PC-3 (cell line): ENCODE measurements at regions not wholly inside any gene's neighbourhood (a gene's known extent, or its start where the extent isn't known, plus 50 kb on each side); places are given as distances from the start of the nearest gene placed in this dataset.
"Not testable (repeated sequence)": the region's sequence is repeated elsewhere in the genome, so short reads cannot be mapped to it uniquely, and the experiment has no call there.

Experiments
- ATAC-seq: fragments of 200-7000 bp; cut with Tn5 transposase; 2 replicates; pipeline ENCODE4 v1.9.1; 2020; ENCODE audit warnings: mild to moderate bottlenecking, moderate library complexity
- BruUV-seq: library from RNA; stranded (reverse); fragments of 400-500 nt; replicated peaks from 2 replicates; lab custom pipeline; 2021; lab: Mats Ljungman, UMichigan
- CTCF ChIA-PET: fragments of 300-600 bp; sonication (Branson Sonifier 250); formaldehyde crosslinking; loops from one replicate; lab custom pipeline; 2022; ENCODE audit warnings: antibody characterized with exemption; lab: Charles Lee
- POLR2A ChIA-PET: fragments of 300-600 bp; sonication (Branson Sonifier 250); formaldehyde crosslinking; loops from one replicate; lab custom pipeline; 2022; ENCODE audit warnings: antibody characterized with exemption; ENCODE audit not compliant: unreplicated experiment; lab: Charles Lee
- DNase-seq: peaks from one replicate; pipeline ENCODE4 v3.0.0-alpha.2; 2015
- H2AFZ ChIP-seq: fragments of 300-600 bp; sonication (generic); 2 replicates; pipeline ENCODE4 v1.6.0; 2016; ENCODE audit warnings: antibody characterized with exemption, low read length
- H3F3A ChIP-seq: fragments of 300-600 bp; sonication (generic); one replicate; pipeline ENCODE4 v1.6.0; 2017; ENCODE audit warnings: antibody characterized with exemption, low read length, control low read depth, mild to moderate bottlenecking; ENCODE audit not compliant: unreplicated experiment
- H3K27ac ChIP-seq: fragments of 300-600 bp; sonication (generic); 2 replicates; pipeline ENCODE4 v1.5.1; 2016; ENCODE audit warnings: mild to moderate bottlenecking, low read length
- H3K27me3 ChIP-seq: fragments of 300-600 bp; sonication (generic); 2 replicates; pipeline ENCODE4 v1.6.1; 2016; ENCODE audit warnings: low read length, mixed read lengths
- H3K36me3 ChIP-seq: fragments of 300-600 bp; sonication (generic); 2 replicates; pipeline ENCODE4 v1.6.1; 2016; ENCODE audit warnings: low read depth, mixed run types, low read length, mixed read lengths
- H3K4me1 ChIP-seq: fragments of 300-600 bp; sonication (generic); 2 replicates; pipeline ENCODE4 v1.5.1; 2016; ENCODE audit warnings: low read length; ENCODE audit not compliant: insufficient read depth
- H3K4me2 ChIP-seq: fragments of 300-600 bp; sonication (generic); 2 replicates; pipeline ENCODE4 v1.6.0; 2016; ENCODE audit warnings: low read length
- H3K4me3 ChIP-seq: fragments of 300-600 bp; sonication (generic); 2 replicates; pipeline ENCODE4 v1.5.1; 2016; ENCODE audit warnings: mild to moderate bottlenecking, low read length, mixed read lengths
- H3K79me2 ChIP-seq: fragments of 300-600 bp; sonication (generic); 2 replicates; pipeline ENCODE4 v1.6.1; 2017; ENCODE audit warnings: low read length, mixed read lengths
- H3K9ac ChIP-seq: fragments of 300-600 bp; sonication (generic); 2 replicates; pipeline ENCODE4 v1.6.0; 2016; ENCODE audit warnings: mild to moderate bottlenecking, low read length
- H3K9me2 ChIP-seq: fragments of 300-600 bp; sonication (generic); replicated peaks from 2 replicates; pipeline ENCODE4 v1.6.1; 2016; ENCODE audit warnings: mixed run types, low read length, mixed read lengths
- H3K9me3 ChIP-seq: fragments of 300-600 bp; sonication (generic); 2 replicates; pipeline ENCODE4 v1.6.1; 2016; ENCODE audit warnings: low read length, mixed read lengths
- H4K20me1 ChIP-seq: fragments of 300-600 bp; sonication (generic); 2 replicates; pipeline ENCODE4 v1.6.1; 2016; ENCODE audit warnings: low read length, mixed read lengths
- CTCF ChIP-seq: fragments of 300-600 bp; sonication (generic); conservative IDR thresholded peaks from 2 replicates; pipeline ENCODE4 v1.5.1; 2017; ENCODE audit warnings: antibody characterized with exemption, low read depth, mild to moderate bottlenecking, low read length
- EZH2 ChIP-seq: fragments of 300-600 bp; sonication (generic); IDR thresholded peaks from one replicate; pipeline ENCODE4 v1.6.1; 2017; ENCODE audit warnings: antibody characterized with exemption, mild to moderate bottlenecking, low read length; ENCODE audit not compliant: unreplicated experiment
- EZH2phosphoT487 ChIP-seq: fragments of 300-600 bp; sonication (generic); IDR thresholded peaks from 2 replicates; pipeline ENCODE4 v1.6.1; 2018; ENCODE audit warnings: mild to moderate bottlenecking, antibody characterized with exemption, low read length, borderline replicate concordance
- intact Hi-C: fragments of 100-400 bp; cut with micrococcal nuclease; formaldehyde crosslinking; loops from 2 replicates; pipeline ENCODE4 v1.9.0; 2023

- H3K4me1 ChIP-seq, result no peaks in the 10 kb centered on the region
- DNase-seq (no peak), ATAC-seq (no peak)
- H3K4me2 ChIP-seq, result no peak overlapping the region
- TF ChIP-seq CTCF, result no peak
- TF ChIP-seq EZH2phosphoT487, result no peak
- POLR2A ChIA-PET, result no interaction called here
- no peaks in the 10 kb centered on the region for H3K9me2 ChIP-seq
- no peaks in the 10 kb centered on the region for H4K20me1 ChIP-seq
- H3K27me3 ChIP-seq, result no peaks in the 10 kb centered on the region
- no peak overlapping the region for H3K9ac ChIP-seq
- H3K36me3 ChIP-seq, result no peaks in the 10 kb centered on the region
- H2AFZ ChIP-seq, result no peak overlapping the region
- no peak overlapping the region for H3K4me3 ChIP-seq
- no peaks in the 10 kb centered on the region for H3K79me2 ChIP-seq
- BruUV-seq, result no TSS peak
- no peaks in the 10 kb centered on the region for H3K9me3 ChIP-seq
- no peak overlapping the region for H3K27ac ChIP-seq
- CTCF ChIA-PET, result no interaction called here
- intact Hi-C loops, result no loop called here
- H3F3A ChIP-seq, result no peaks in the 10 kb centered on the region
Observed at GRCh38 chr5:34436761-34437501, 219.2 kb upstream of the RAI14 start.

- intact Hi-C loops, result no loop called here
- Histone ChIP-seq H3K36me3 (no peaks in the 10 kb centered on the region), H3F3A (no peaks in the 10 kb centered on the region), H3K27me3 (no peaks in the 10 kb centered on the region), H3K4me2 (no peak overlapping the region), H3K79me2 (no peaks in the 10 kb centered on the region), H3K9me2 (no peaks in the 10 kb centered on the region), H3K9ac (no peak overlapping the region), H4K20me1 (no peaks in the 10 kb centered on the region), H3K9me3 (no peaks in the 10 kb centered on the region), H2AFZ (no peak overlapping the region), H3K4me3 (no peak overlapping the region), H3K27ac (no peak overlapping the region), H3K4me1 (no peaks in the 10 kb centered on the region)
- no peak for DNase-seq
- ATAC-seq, result no peak
- TF ChIP-seq CTCF (no peak), EZH2 (no peak), EZH2phosphoT487 (no peak)
- ChIA-PET POLR2A (no interaction called here), CTCF (no interaction called here)
- BruUV-seq, result no TSS peak
Observed at GRCh38 chr5:34439601-34440000, 216.5 kb upstream of the RAI14 start.

- H2AFZ ChIP-seq, H3K9me3 ChIP-seq, H4K20me1 ChIP-seq, H3K4me2 ChIP-seq, intact Hi-C loops, H3F3A ChIP-seq, H3K79me2 ChIP-seq, H3K27ac ChIP-seq, H3K4me3 ChIP-seq, DNase-seq, H3K27me3 ChIP-seq, H3K4me1 ChIP-seq, CTCF ChIA-PET, H3K9me2 ChIP-seq, BruUV-seq, POLR2A ChIA-PET, H3K9ac ChIP-seq, ATAC-seq, H3K36me3 ChIP-seq: not testable (repeated sequence)
Observed at GRCh38 chr5:34441767-34442166, 214.4 kb upstream of the RAI14 start.
